ENCODE measurements at regions not wholly inside any gene's neighbourhood (a gene's known extent, or its start where the extent isn't known, plus 50 kb on each side); places are given as distances from the start of the nearest gene placed in this dataset.
"Not testable (repeated sequence)": the region's sequence is repeated elsewhere in the genome, so short reads cannot be mapped to it uniquely, and the experiment has no call there.

DNA sequence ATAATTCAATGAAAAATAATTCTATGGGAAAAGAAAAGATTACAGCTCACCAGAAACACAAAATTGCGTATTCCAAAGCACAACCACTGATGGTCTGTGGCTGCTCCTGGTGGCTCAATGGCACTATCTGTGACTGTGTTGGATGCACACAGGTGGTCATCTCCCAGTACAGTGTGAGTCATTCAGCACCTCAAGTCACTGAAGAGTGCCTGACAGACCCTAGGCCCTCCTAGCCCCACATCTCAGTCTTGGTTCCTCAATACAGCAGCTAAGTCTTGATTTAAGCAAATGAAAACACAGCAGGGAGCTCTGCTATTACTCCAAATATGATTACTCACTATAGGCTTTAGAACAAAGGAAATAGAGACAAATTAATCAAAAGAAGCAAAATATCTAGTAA, 233.4 kb upstream of the FRG1 start:
- H3K36me3 ChIP-seq (ENCODE audit: control insufficient read depth, insufficient read depth, low read length); H3K4me3 ChIP-seq (ENCODE audit: extremely low read depth, insufficient read depth, low read length, poor library complexity, severe bottlenecking); H3K27ac ChIP-seq (ENCODE audit: low read depth, low read length, severe bottlenecking); H3K9me3 ChIP-seq (ENCODE audit: control insufficient read depth, low read length); H3K4me1 ChIP-seq (ENCODE audit: control insufficient read depth, insufficient read depth, low read length, poor library complexity, severe bottlenecking): not testable (repeated sequence)
- no CpG with 5 or more reads among the region's 1 CpG for WGBS, 2 experiments (ENCODE audit: insufficient coverage in 2 of 2)

DNA sequence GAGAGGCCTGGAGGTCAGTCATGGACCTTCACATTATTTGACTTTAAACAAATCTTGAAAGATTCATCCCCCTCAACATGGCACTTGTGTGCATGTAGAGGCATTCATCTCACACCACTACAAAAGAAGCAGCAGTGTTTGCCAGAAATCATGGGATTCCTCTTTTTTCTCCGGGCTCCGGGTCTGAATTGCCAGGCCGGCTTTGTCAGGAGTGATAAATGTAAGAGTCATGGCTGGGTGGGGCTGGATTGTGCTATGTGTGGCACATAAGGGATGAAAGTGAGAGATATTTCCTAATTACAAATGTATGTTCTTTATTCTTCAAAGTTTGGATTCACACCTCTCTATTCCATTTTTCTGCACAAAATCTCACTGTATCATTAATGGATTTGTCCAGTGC, 228.7 kb upstream of the FRG1 start:
- not testable (repeated sequence) for H3K4me1 ChIP-seq (ENCODE audit: control insufficient read depth, insufficient read depth, low read length, poor library complexity, severe bottlenecking); H3K27ac ChIP-seq (ENCODE audit: low read depth, low read length, severe bottlenecking); H3K36me3 ChIP-seq (ENCODE audit: control insufficient read depth, insufficient read depth, low read length); H3K4me3 ChIP-seq (ENCODE audit: extremely low read depth, insufficient read depth, low read length, poor library complexity, severe bottlenecking); H3K9me3 ChIP-seq (ENCODE audit: control insufficient read depth, low read length)
- no CpG with 5 or more reads among the region's 3 CpGs for WGBS, 2 experiments (ENCODE audit: insufficient coverage in 2 of 2)

- 87 to 96% methylated on average over 14 to 16 of the region's 17 CpGs for WGBS, 2 experiments (ENCODE audit: insufficient coverage in 2 of 2)
These were observed 219.4 kb upstream of the FRG1 start for GRCh38 chr4:189721016-189721993.

GRCh38 chr4:189722324-189723003, 218.2 kb upstream of the FRG1 start:
- H3K36me3 ChIP-seq (ENCODE audit: control insufficient read depth, insufficient read depth, low read length); H3K9me3 ChIP-seq (ENCODE audit: control insufficient read depth, low read length); H3K4me1 ChIP-seq (ENCODE audit: control insufficient read depth, insufficient read depth, low read length, poor library complexity, severe bottlenecking); H3K4me3 ChIP-seq (ENCODE audit: extremely low read depth, insufficient read depth, low read length, poor library complexity, severe bottlenecking); H3K27ac ChIP-seq (ENCODE audit: low read depth, low read length, severe bottlenecking): not testable (repeated sequence)
- 87 to 88% methylated on average over 5 to 8 of the region's 23 CpGs for WGBS, 2 experiments (ENCODE audit: insufficient coverage in 2 of 2)

More at GRCh38 chr4:189721016-189721993, 219.4 kb upstream of the FRG1 start:
- not testable (repeated sequence) for H3K36me3 ChIP-seq (ENCODE audit: control insufficient read depth, insufficient read depth, low read length); H3K4me1 ChIP-seq (ENCODE audit: control insufficient read depth, insufficient read depth, low read length, poor library complexity, severe bottlenecking); H3K9me3 ChIP-seq (ENCODE audit: control insufficient read depth, low read length); H3K4me3 ChIP-seq (ENCODE audit: extremely low read depth, insufficient read depth, low read length, poor library complexity, severe bottlenecking); H3K27ac ChIP-seq (ENCODE audit: low read depth, low read length, severe bottlenecking)

- no CpG with 5 or more reads among the region's 6 CpGs for WGBS, 2 experiments (ENCODE audit: insufficient coverage in 2 of 2)
- H3K36me3 ChIP-seq (ENCODE audit: control insufficient read depth, insufficient read depth, low read length); H3K27ac ChIP-seq (ENCODE audit: low read depth, low read length, severe bottlenecking); H3K9me3 ChIP-seq (ENCODE audit: control insufficient read depth, low read length); H3K4me1 ChIP-seq (ENCODE audit: control insufficient read depth, insufficient read depth, low read length, poor library complexity, severe bottlenecking); H3K4me3 ChIP-seq (ENCODE audit: extremely low read depth, insufficient read depth, low read length, poor library complexity, severe bottlenecking): not testable (repeated sequence)
These were observed 212.6 kb upstream of the FRG1 start for GRCh38 chr4:189727982-189728638.

- not testable (repeated sequence) for H3K4me1 ChIP-seq (ENCODE audit: control insufficient read depth, insufficient read depth, low read length, poor library complexity, severe bottlenecking); H3K4me3 ChIP-seq (ENCODE audit: extremely low read depth, insufficient read depth, low read length, poor library complexity, severe bottlenecking); H3K27ac ChIP-seq (ENCODE audit: low read depth, low read length, severe bottlenecking); H3K9me3 ChIP-seq (ENCODE audit: control insufficient read depth, low read length); H3K36me3 ChIP-seq (ENCODE audit: control insufficient read depth, insufficient read depth, low read length)
- WGBS, 2 experiments (ENCODE audit: insufficient coverage in 2 of 2), result 84 to 85% methylated on average over 8 to 10 of the region's 10 CpGs
These were observed 208.7 kb upstream of the FRG1 start for GRCh38 chr4:189731989-189732388.

DNA sequence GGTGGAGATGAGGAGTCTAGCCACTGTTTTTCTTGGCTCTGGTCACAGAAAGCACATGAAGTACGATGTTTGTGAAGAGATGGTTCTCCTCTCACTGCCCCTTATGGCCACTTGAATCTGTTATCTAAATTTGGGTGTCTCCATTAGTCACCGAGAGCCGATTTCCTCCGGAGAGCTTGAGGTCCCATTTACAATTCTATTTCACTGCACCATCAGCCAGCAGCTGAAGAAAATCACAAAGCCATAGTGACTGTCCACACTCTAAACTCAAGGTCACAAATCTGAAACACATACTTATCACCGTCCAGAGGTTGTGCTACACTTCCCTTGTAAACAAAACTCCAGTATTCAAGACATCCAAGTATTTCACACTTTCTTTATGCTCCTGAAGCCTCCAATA, 207.2 kb upstream of the FRG1 start:
- not testable (repeated sequence) for H3K4me3 ChIP-seq (ENCODE audit: extremely low read depth, insufficient read depth, low read length, poor library complexity, severe bottlenecking); H3K27ac ChIP-seq (ENCODE audit: low read depth, low read length, severe bottlenecking); H3K36me3 ChIP-seq (ENCODE audit: control insufficient read depth, insufficient read depth, low read length); H3K4me1 ChIP-seq (ENCODE audit: control insufficient read depth, insufficient read depth, low read length, poor library complexity, severe bottlenecking); H3K9me3 ChIP-seq (ENCODE audit: control insufficient read depth, low read length)
- WGBS, 2 experiments (ENCODE audit: insufficient coverage in 2 of 2), result 90 to 94% methylated on average over 2 to 5 of the region's 5 CpGs

DNA sequence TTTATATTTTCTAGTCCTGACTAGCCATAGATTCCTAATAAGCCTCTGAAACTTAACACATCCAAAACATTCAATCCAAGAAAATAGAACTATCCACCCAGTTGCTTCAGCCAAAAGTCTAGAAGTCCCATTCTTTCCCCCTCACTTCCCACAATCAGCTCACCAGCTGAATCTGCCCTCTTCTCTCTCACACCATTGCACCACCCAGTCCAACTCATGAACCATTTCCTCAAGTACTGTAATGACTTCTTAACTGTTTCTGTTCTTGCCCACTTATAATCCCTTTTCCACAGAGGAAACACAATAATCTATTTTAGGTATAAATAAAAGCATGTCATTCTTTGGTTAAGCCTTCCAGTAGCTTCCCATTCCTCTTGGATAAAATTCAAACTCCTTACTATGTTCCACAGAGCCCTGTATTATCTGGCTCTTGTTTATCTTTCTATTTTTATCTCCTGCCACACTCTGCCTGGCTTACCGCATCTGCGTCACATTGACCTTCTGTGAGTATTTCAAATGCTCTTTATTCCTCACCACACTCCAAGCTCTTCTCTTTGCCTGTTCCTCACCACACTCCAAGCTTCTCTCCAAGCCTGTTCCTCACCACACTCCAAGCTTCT, 205.9 kb upstream of the FRG1 start:
- H3K4me1 ChIP-seq (ENCODE audit: control insufficient read depth, insufficient read depth, low read length, poor library complexity, severe bottlenecking); H3K36me3 ChIP-seq (ENCODE audit: control insufficient read depth, insufficient read depth, low read length); H3K9me3 ChIP-seq (ENCODE audit: control insufficient read depth, low read length); H3K4me3 ChIP-seq (ENCODE audit: extremely low read depth, insufficient read depth, low read length, poor library complexity, severe bottlenecking); H3K27ac ChIP-seq (ENCODE audit: low read depth, low read length, severe bottlenecking): not testable (repeated sequence)
- 86 to 100% methylated on average over 2 of the region's 2 CpGs for WGBS, 2 experiments (ENCODE audit: insufficient coverage in 2 of 2)

- H3K4me3 ChIP-seq (ENCODE audit: extremely low read depth, insufficient read depth, low read length, poor library complexity, severe bottlenecking); H3K4me1 ChIP-seq (ENCODE audit: control insufficient read depth, insufficient read depth, low read length, poor library complexity, severe bottlenecking); H3K27ac ChIP-seq (ENCODE audit: low read depth, low read length, severe bottlenecking); H3K9me3 ChIP-seq (ENCODE audit: control insufficient read depth, low read length); H3K36me3 ChIP-seq (ENCODE audit: control insufficient read depth, insufficient read depth, low read length): not testable (repeated sequence)
- 94 to 100% methylated on average over 2 of the region's 4 CpGs for WGBS, 2 experiments (ENCODE audit: insufficient coverage in 2 of 2)
These were observed 204.0 kb upstream of the FRG1 start for GRCh38 chr4:189736656-189737055.

DNA sequence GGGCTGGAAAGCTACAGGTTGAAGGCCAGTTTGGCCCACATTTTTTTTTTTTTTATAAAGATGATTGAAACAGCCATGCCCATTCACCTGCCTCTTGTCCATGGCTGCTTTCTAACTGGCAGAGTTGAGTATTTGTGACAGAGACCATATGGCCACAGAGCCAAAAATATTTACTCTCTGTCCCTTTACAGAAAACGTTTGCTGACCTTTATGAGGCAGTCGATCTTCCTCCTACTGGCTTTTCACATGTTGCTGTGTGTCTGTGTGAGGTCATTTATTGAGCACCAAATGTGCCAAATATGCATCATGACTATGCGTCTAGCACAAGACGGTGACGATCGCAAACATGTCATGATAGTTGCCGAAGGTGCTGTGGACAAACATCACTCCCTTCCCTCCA, 200.6 kb upstream of the FRG1 start:
- not testable (repeated sequence) for H3K9me3 ChIP-seq (ENCODE audit: control insufficient read depth, low read length); H3K36me3 ChIP-seq (ENCODE audit: control insufficient read depth, insufficient read depth, low read length); H3K27ac ChIP-seq (ENCODE audit: low read depth, low read length, severe bottlenecking); H3K4me1 ChIP-seq (ENCODE audit: control insufficient read depth, insufficient read depth, low read length, poor library complexity, severe bottlenecking); H3K4me3 ChIP-seq (ENCODE audit: extremely low read depth, insufficient read depth, low read length, poor library complexity, severe bottlenecking)
- WGBS, 2 experiments (ENCODE audit: insufficient coverage in 2 of 2), result 87% methylated on average over 3 of the region's 7 CpGs; no CpG with 5 or more reads in 1 of the 2 experiments
